WI38 (cell line): ENCODE measurements at regions not wholly inside any gene's neighbourhood (a gene's known extent, or its start where the extent isn't known, plus 50 kb on each side); places are given as distances from the start of the nearest gene placed in this dataset.

Source experiments
- H3K4me3 ChIP-seq: 2 replicates; pipeline ENCODE4 v1.5.1; 2011; ENCODE audit warnings: low read depth, mild to moderate bottlenecking, control low read depth, low read length
- TF ChIP-seq, protein P1 (sequence below): IDR thresholded peaks from 2 replicates; pipeline ENCODE4 v1.5.1; 2012; ENCODE audit warnings: low read depth, mild to moderate bottlenecking, control low read depth, low read length

DNA sequence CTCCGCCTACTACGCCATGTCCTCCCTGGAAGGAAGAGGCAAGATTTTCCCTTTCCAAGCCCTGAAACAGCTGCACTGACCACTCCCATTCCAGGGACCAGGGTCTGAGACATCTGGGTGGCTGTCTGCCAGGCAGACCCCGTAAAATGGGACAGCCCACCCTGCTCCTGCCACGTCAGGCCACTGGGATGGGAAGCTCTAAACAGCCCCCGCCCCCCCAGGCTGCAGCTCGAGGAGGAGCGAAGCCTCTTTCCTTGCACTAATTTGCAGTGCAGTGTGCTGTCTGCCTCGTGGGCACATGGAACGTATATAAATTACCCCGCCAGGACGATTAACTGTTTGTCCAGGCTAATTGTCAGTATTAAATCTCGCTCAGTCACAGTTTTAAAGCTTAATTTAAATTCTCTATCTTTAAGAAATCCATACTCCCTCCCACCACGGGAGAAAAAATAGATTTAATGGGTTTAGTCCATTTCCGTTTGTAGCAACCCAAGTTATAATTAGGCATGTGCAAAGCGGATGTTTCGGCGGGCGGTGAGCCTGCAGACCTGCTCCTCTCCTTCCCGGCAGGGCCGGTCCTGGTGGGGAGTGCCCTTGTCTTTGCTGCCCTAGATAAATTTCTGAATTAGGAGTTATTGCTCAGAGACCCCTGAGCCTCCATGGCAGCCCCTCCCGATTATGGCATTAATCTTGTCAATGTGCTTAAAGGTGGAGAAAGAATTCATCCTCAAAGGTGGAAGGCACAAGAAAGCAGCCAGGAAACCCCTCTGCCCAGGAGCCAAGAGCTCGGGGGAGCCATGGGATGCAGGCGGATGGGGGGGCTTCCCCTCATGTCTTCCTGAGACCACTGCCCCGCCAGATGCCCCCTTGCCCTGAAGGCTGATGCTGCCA is 268.0 kb upstream of the TNRC6C start:
- no peak overlapping the region for H3K4me3 ChIP-seq
- TF ChIP-seq, protein P1, sequence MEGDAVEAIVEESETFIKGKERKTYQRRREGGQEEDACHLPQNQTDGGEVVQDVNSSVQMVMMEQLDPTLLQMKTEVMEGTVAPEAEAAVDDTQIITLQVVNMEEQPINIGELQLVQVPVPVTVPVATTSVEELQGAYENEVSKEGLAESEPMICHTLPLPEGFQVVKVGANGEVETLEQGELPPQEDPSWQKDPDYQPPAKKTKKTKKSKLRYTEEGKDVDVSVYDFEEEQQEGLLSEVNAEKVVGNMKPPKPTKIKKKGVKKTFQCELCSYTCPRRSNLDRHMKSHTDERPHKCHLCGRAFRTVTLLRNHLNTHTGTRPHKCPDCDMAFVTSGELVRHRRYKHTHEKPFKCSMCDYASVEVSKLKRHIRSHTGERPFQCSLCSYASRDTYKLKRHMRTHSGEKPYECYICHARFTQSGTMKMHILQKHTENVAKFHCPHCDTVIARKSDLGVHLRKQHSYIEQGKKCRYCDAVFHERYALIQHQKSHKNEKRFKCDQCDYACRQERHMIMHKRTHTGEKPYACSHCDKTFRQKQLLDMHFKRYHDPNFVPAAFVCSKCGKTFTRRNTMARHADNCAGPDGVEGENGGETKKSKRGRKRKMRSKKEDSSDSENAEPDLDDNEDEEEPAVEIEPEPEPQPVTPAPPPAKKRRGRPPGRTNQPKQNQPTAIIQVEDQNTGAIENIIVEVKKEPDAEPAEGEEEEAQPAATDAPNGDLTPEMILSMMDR, result no peak

- no peak overlapping the region for H3K4me3 ChIP-seq
- TF ChIP-seq, protein P1, result no peak
These were observed 267.1 kb upstream of the TNRC6C start for GRCh38 chr17:77691216-77692085.

GRCh38 chr17:77692571-77693161 is 265.8 kb upstream of the TNRC6C start:
- no peak overlapping the region for H3K4me3 ChIP-seq
- TF ChIP-seq, protein P1, result no peak

GRCh38 chr17:77693301-77693700 is 265.2 kb upstream of the TNRC6C start:
- TF ChIP-seq, protein P1, result no peak
- H3K4me3 ChIP-seq, result no peak overlapping the region

GRCh38 chr17:77693776-77694175 is 264.7 kb upstream of the TNRC6C start:
- TF ChIP-seq, protein P1, result no peak
- no peak overlapping the region for H3K4me3 ChIP-seq

DNA sequence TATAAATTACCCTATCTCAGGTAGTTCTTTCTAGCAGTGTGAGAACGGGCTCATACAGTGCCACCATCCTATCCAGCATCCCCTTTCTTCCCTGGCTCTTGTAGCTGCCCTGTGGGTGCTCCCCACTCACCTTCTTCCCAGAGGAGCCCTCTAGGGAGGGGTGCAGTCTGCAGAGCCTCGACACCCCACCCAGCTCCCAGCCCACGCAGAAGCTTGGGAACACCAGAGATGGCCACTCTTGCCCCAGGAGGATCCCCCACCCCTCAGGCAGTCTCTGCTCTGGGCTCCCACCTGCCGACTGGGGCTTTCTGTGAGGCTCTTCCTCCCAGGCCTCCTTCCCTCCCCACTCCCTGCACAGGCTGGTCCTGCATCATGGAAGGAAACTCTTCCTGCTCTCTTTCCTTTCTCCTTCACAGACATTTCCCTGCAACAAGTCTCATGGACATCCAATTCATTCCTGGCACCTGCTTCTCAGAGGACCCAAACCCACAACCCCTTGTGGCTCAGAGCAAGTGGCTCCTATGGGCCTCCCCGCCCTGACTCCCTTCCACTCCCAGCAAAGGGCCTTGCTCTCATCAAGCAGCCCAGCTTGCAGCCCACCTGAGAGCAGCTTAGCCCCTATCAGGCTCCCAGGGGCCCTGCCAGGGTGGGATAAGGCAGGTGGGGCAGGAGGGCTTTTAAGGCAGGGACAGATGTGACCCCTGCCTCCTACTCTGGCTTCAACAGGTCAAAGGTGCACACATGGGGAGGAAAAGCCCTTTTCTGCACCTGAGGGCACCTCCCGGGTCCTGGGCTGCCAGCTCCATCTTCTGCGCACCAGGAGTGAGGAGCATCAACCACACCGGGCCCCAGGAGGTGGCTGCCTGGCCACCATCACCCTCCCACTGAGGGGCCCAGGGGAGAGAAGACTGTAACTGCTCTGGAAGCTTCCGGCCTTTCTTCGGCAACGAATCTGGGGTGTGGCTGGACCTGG is 263.8 kb upstream of the TNRC6C start:
- no peak overlapping the region for H3K4me3 ChIP-seq
- TF ChIP-seq, protein P1, result no peak
